H1 (cell line): ENCODE measurements at regions not wholly inside any gene's neighbourhood (a gene's known extent, or its start where the extent isn't known, plus 50 kb on each side); places are given as distances from the start of the nearest gene placed in this dataset.

Source experiments
- CTCF ChIA-PET: fragments of 300-600 bp; sonication (Branson Sonifier 250); formaldehyde crosslinking; loops from one replicate; lab custom pipeline; 2021; ENCODE audit not compliant: partially characterized antibody; lab: Charles Lee
- POLR2A ChIA-PET: fragments of 300-600 bp; sonication (Branson Sonifier 250); formaldehyde crosslinking; loops from one replicate; lab custom pipeline; 2021; ENCODE audit warnings: inconsistent platforms; ENCODE audit not compliant: partially characterized antibody; lab: Charles Lee
- DNase-seq, 2 experiments: peaks; one replicate each; pipeline versions ENCODE4 v3.0.0 to v3.0.0-alpha.2; 2010 to 2022; ENCODE audit warnings: low spot score in 2 of 2, low read depth in 1 of 2, mixed read lengths in 1 of 2
- FAIRE-seq: peaks from 2 replicates; lab custom pipeline; 2011; peaks lifted over from hg19 to GRCh38; lab: Jason Lieb, UNC
- H2AFZ ChIP-seq: 2 replicates; pipeline ENCODE4 v1.8.1; 2012; ENCODE audit warnings: low read length, inconsistent platforms
- H2AK5ac ChIP-seq: 2 replicates; pipeline ENCODE4 v1.6.1; 2013; ENCODE audit warnings: low read depth, low read length
- H2BK120ac ChIP-seq: replicated peaks from 2 replicates; pipeline ENCODE3; 2013; ENCODE audit warnings: low read depth, low read length, inconsistent platforms
- H2BK12ac ChIP-seq: 2 replicates; pipeline ENCODE4 v1.6.1; 2013; ENCODE audit warnings: low read depth, low read length
- H2BK15ac ChIP-seq: 2 replicates; pipeline ENCODE4 v1.6.1; 2013; ENCODE audit warnings: low read length
- H2BK20ac ChIP-seq: 2 replicates; pipeline ENCODE4 v1.6.1; 2013; ENCODE audit warnings: low read length
- H2BK5ac ChIP-seq: 2 replicates; pipeline ENCODE4 v1.6.1; 2013; ENCODE audit warnings: low read depth, low read length
- H3K14ac ChIP-seq: 2 replicates; pipeline ENCODE4 v1.6.1; 2013; ENCODE audit warnings: inconsistent platforms; ENCODE audit not compliant: insufficient read length
- H3K18ac ChIP-seq: 2 replicates; pipeline ENCODE4 v1.6.1; 2013; ENCODE audit warnings: low read length; ENCODE audit errors: extremely low read depth
- H3K23ac ChIP-seq: 2 replicates; pipeline ENCODE4 v1.6.1; 2013; ENCODE audit warnings: inconsistent platforms; ENCODE audit not compliant: insufficient read length
- H3K23me2 ChIP-seq: 2 replicates; pipeline ENCODE4 v1.6.1; 2013; ENCODE audit warnings: low read depth, low read length
- H3K27ac ChIP-seq: 2 replicates; pipeline ENCODE4 v1.6.1; 2011; ENCODE audit warnings: low read depth, low read length, inconsistent platforms
- H3K27me3 ChIP-seq, 4 experiments: replicated peaks in 1 of 4; 1 replicate in 1 of 4; 2 replicates in 3 of 4; pipeline versions ENCODE4 v1.6.1 to v1.8.1; 2011 to 2013; ENCODE audit warnings: low read length in 3 of 4, mild to moderate bottlenecking in 3 of 4, inconsistent platforms in 2 of 4, mixed read lengths in 2 of 4, moderate library complexity in 1 of 4; ENCODE audit not compliant: control insufficient read depth in 3 of 4, insufficient read depth in 3 of 4; ENCODE audit errors: extremely low read depth in 1 of 4
- H3K36me3 ChIP-seq, 4 experiments: 2 replicates each; pipeline versions ENCODE4 v1.6.1 to v1.8.1; 2011 to 2013; ENCODE audit warnings: mild to moderate bottlenecking in 4 of 4, low read length in 3 of 4, moderate library complexity in 2 of 4, control low read depth in 1 of 4, inconsistent platforms in 1 of 4; ENCODE audit not compliant: insufficient read depth in 4 of 4, control insufficient read depth in 2 of 4
- H3K4ac ChIP-seq: replicated peaks from 2 replicates; pipeline ENCODE3; 2013; ENCODE audit warnings: low read length, low read depth, mixed read lengths, inconsistent platforms; ENCODE audit not compliant: insufficient read length
- H3K4me1 ChIP-seq, 4 experiments: replicated peaks in 1 of 4; 1 replicate in 1 of 4; 2 replicates in 3 of 4; pipeline versions ENCODE4 v1.6.1 to v1.8.1; 2011 to 2013; ENCODE audit warnings: low read length in 3 of 4, inconsistent platforms in 2 of 4, mixed read lengths in 1 of 4; ENCODE audit not compliant: insufficient read depth in 4 of 4, control insufficient read depth in 3 of 4
- H3K4me2 ChIP-seq, 2 experiments: 2 replicates each; pipeline versions ENCODE4 v1.6.1 to v1.8.1; 2011 to 2013; ENCODE audit warnings: low read depth in 2 of 2, low read length in 2 of 2, control low read depth in 1 of 2, inconsistent platforms in 1 of 2, mild to moderate bottlenecking in 1 of 2; ENCODE audit not compliant: insufficient read depth in 1 of 2
- H3K4me3 ChIP-seq, 4 experiments: fragments of 200-600, 300-600 bp in 1 of 4; sonication (generic), shearing (Covaris generic), sonication (Bioruptor Twin) in 1 of 4; 2 replicates each; pipeline versions ENCODE4 v1.5.1 to v1.8.1; 2011 to 2016; ENCODE audit warnings: low read length in 4 of 4, low read depth in 3 of 4, control low read depth in 2 of 4, inconsistent platforms in 2 of 4, mild to moderate bottlenecking in 2 of 4, mixed read lengths in 1 of 4, moderate library complexity in 1 of 4; ENCODE audit not compliant: insufficient read depth in 2 of 4; ENCODE audit errors: extremely low read depth in 1 of 4
- H3K56ac ChIP-seq: replicated peaks from 2 replicates; pipeline ENCODE3; 2013; ENCODE audit warnings: low read depth, mild to moderate bottlenecking, mixed read lengths, low read length, inconsistent platforms; ENCODE audit not compliant: insufficient read length
- H3K79me1 ChIP-seq: 2 replicates; pipeline ENCODE4 v1.6.1; 2013; ENCODE audit warnings: low read depth, low read length, control low read depth
- H3K79me2 ChIP-seq, 2 experiments: 2 replicates each; pipeline versions ENCODE4 v1.6.1 to v1.8.1; 2012 to 2013; ENCODE audit warnings: low read length in 2 of 2, mild to moderate bottlenecking in 2 of 2, inconsistent platforms in 1 of 2; ENCODE audit not compliant: insufficient read depth in 2 of 2, control insufficient read depth in 1 of 2
- H3K9ac ChIP-seq, 4 experiments: replicated peaks in 1 of 4; 1 replicate in 1 of 4; 2 replicates in 3 of 4; pipeline versions ENCODE4 v1.6.1 to v1.8.1; 2011 to 2013; ENCODE audit warnings: low read depth in 3 of 4, low read length in 3 of 4, control low read depth in 2 of 4, mild to moderate bottlenecking in 2 of 4, moderate library complexity in 2 of 4, inconsistent platforms in 1 of 4; ENCODE audit errors: extremely low read depth in 1 of 4
- H3K9me3 ChIP-seq, 2 experiments: 2 replicates each; pipeline versions ENCODE4 v1.6.1 to v1.8.1; 2012 to 2013; ENCODE audit warnings: mild to moderate bottlenecking in 2 of 2, moderate library complexity in 2 of 2, control low read depth in 1 of 2, inconsistent platforms in 1 of 2, low read depth in 1 of 2, low read length in 1 of 2, mixed read lengths in 1 of 2; ENCODE audit not compliant: insufficient read depth in 2 of 2
- H4K20me1 ChIP-seq, 2 experiments: replicated peaks in 1 of 2; 2 replicates each; pipeline versions ENCODE3 to v1.8.1; 2011 to 2013; ENCODE audit warnings: inconsistent platforms in 2 of 2, low read length in 2 of 2, mild to moderate bottlenecking in 1 of 2; ENCODE audit not compliant: insufficient read depth in 2 of 2, control insufficient read depth in 1 of 2
- H4K5ac ChIP-seq: 2 replicates; pipeline ENCODE4 v1.6.1; 2013; ENCODE audit warnings: low read length, low read depth, mixed read lengths, inconsistent platforms; ENCODE audit not compliant: insufficient read length
- H4K8ac ChIP-seq: 2 replicates; pipeline ENCODE4 v1.8.0; 2013; ENCODE audit warnings: mild to moderate bottlenecking, moderate library complexity, low read length, inconsistent platforms; ENCODE audit not compliant: insufficient read depth; ENCODE audit errors: extremely low read depth
- H4K91ac ChIP-seq: replicated peaks from 2 replicates; pipeline ENCODE3; 2013; ENCODE audit warnings: low read length, mixed read lengths, inconsistent platforms; ENCODE audit not compliant: insufficient read length
- WGBS, 2 experiments: shearing (Covaris generic) in 1 of 2; methylation state at CpG; one replicate each; pipeline versions ENCODE4 v1.1.6 to v1.1.7; 2013 to 2015; ENCODE audit warnings: low lambda C conversion rate in 2 of 2, mixed read lengths in 2 of 2, inconsistent platforms in 1 of 2, low coverage in 1 of 2, missing lambda C conversion rate in 1 of 2; ENCODE audit not compliant: insufficient replicate concordance in 2 of 2, insufficient coverage in 1 of 2, insufficient read length in 1 of 2; ENCODE audit errors: extremely low coverage in 1 of 2, missing lambda C conversion rate in 1 of 2; 5-methylcytosine and 5-hydroxymethylcytosine counted together
- TF ChIP-seq, protein P1 (sequence below): fragments of 300-600 bp; sonication (generic); IDR thresholded peaks from 2 replicates; pipeline ENCODE4 v1.7.1; 2012; ENCODE audit warnings: low read length, moderate library complexity, mild to moderate bottlenecking, inconsistent platforms; ENCODE audit not compliant: insufficient replicate concordance

DNA sequence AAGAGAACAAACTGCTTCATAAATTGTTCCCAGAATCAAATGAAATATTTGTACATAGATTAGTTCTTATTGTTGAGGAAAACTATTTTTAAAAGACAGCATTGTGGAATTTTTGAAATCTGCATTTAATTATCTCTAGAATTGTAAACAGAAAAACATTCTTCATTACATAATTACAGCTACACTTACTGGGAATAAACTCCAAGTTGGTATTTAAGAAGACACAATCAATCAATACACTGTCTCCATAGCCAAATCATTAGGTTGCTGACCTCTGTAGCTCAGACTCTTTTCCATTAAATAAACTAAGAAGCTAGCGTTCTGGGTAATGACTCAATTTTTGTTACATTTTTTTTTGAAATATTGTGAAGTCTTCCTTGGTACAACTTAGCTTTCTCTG is 70.2 kb upstream of the PIEZO2 start:
- Histone ChIP-seq H3K4ac (no peak overlapping the region), H4K20me1 (no peaks in the 10 kb centered on the region), H3K9ac (no peak overlapping the region), H3K27ac (no peak overlapping the region), H3K18ac (no peak overlapping the region), H2BK15ac (no peak overlapping the region), H3K36me3 (no peaks in the 10 kb centered on the region), H2BK120ac (no peak overlapping the region), H3K56ac (no peak overlapping the region), H3K9me3 (no peaks in the 10 kb centered on the region), H3K4me2 (no peak overlapping the region), H3K23ac (no peak overlapping the region), H2BK20ac (no peak overlapping the region), H2AFZ (no peak overlapping the region), H3K23me2 (no peaks in the 10 kb centered on the region), H3K4me1 (no peaks in the 10 kb centered on the region), H3K14ac (no peak overlapping the region), H2AK5ac (no peak overlapping the region), H4K8ac (no peak overlapping the region), H3K4me3 (no peak overlapping the region), H3K79me2 (no peaks in the 10 kb centered on the region), H2BK5ac (no peak overlapping the region), H3K27me3 (no peaks in the 10 kb centered on the region), H4K91ac (no peak overlapping the region), H3K79me1 (no peaks in the 10 kb centered on the region), H4K5ac (no peak overlapping the region), H2BK12ac (no peak overlapping the region)
- DNase-seq = no peak
- ChIA-PET POLR2A (no interaction called here), CTCF (interaction anchor here (1.1 to 1.4 kb wide), 2 partner anchors 9 to 12 kb away, joined by 3 to 4 read pairs; no protein-coding TSS in a partner anchor)
- FAIRE-seq = no peak
- WGBS, 2 experiments = 94% methylated on average over 1 of the region's 1 CpG; no CpG with 5 or more reads in 1 of the 2 experiments
- TF ChIP-seq, protein P1, sequence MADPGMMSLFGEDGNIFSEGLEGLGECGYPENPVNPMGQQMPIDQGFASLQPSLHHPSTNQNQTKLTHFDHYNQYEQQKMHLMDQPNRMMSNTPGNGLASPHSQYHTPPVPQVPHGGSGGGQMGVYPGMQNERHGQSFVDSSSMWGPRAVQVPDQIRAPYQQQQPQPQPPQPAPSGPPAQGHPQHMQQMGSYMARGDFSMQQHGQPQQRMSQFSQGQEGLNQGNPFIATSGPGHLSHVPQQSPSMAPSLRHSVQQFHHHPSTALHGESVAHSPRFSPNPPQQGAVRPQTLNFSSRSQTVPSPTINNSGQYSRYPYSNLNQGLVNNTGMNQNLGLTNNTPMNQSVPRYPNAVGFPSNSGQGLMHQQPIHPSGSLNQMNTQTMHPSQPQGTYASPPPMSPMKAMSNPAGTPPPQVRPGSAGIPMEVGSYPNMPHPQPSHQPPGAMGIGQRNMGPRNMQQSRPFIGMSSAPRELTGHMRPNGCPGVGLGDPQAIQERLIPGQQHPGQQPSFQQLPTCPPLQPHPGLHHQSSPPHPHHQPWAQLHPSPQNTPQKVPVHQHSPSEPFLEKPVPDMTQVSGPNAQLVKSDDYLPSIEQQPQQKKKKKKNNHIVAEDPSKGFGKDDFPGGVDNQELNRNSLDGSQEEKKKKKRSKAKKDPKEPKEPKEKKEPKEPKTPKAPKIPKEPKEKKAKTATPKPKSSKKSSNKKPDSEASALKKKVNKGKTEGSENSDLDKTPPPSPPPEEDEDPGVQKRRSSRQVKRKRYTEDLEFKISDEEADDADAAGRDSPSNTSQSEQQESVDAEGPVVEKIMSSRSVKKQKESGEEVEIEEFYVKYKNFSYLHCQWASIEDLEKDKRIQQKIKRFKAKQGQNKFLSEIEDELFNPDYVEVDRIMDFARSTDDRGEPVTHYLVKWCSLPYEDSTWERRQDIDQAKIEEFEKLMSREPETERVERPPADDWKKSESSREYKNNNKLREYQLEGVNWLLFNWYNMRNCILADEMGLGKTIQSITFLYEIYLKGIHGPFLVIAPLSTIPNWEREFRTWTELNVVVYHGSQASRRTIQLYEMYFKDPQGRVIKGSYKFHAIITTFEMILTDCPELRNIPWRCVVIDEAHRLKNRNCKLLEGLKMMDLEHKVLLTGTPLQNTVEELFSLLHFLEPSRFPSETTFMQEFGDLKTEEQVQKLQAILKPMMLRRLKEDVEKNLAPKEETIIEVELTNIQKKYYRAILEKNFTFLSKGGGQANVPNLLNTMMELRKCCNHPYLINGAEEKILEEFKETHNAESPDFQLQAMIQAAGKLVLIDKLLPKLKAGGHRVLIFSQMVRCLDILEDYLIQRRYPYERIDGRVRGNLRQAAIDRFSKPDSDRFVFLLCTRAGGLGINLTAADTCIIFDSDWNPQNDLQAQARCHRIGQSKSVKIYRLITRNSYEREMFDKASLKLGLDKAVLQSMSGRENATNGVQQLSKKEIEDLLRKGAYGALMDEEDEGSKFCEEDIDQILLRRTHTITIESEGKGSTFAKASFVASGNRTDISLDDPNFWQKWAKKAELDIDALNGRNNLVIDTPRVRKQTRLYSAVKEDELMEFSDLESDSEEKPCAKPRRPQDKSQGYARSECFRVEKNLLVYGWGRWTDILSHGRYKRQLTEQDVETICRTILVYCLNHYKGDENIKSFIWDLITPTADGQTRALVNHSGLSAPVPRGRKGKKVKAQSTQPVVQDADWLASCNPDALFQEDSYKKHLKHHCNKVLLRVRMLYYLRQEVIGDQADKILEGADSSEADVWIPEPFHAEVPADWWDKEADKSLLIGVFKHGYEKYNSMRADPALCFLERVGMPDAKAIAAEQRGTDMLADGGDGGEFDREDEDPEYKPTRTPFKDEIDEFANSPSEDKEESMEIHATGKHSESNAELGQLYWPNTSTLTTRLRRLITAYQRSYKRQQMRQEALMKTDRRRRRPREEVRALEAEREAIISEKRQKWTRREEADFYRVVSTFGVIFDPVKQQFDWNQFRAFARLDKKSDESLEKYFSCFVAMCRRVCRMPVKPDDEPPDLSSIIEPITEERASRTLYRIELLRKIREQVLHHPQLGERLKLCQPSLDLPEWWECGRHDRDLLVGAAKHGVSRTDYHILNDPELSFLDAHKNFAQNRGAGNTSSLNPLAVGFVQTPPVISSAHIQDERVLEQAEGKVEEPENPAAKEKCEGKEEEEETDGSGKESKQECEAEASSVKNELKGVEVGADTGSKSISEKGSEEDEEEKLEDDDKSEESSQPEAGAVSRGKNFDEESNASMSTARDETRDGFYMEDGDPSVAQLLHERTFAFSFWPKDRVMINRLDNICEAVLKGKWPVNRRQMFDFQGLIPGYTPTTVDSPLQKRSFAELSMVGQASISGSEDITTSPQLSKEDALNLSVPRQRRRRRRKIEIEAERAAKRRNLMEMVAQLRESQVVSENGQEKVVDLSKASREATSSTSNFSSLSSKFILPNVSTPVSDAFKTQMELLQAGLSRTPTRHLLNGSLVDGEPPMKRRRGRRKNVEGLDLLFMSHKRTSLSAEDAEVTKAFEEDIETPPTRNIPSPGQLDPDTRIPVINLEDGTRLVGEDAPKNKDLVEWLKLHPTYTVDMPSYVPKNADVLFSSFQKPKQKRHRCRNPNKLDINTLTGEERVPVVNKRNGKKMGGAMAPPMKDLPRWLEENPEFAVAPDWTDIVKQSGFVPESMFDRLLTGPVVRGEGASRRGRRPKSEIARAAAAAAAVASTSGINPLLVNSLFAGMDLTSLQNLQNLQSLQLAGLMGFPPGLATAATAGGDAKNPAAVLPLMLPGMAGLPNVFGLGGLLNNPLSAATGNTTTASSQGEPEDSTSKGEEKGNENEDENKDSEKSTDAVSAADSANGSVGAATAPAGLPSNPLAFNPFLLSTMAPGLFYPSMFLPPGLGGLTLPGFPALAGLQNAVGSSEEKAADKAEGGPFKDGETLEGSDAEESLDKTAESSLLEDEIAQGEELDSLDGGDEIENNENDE = no peak
